GM23338 (cell line): ENCODE measurements at regions not wholly inside any gene's neighbourhood (a gene's known extent, or its start where the extent isn't known, plus 50 kb on each side); places are given as distances from the start of the nearest gene placed in this dataset.

Source experiments
- ATAC-seq: fragments of 200-7000 bp; cut with Tn5 transposase; 3 replicates; pipeline ENCODE4 v1.9.1; 2020
- DNase-seq: peaks from one replicate; pipeline ENCODE4 v3.0.0-alpha.2; 2015; ENCODE audit warnings: low spot score
- H2AFZ ChIP-seq: fragments of 200-600 bp; sonication (generic); 2 replicates; pipeline ENCODE4 v1.8.0; 2016; ENCODE audit warnings: antibody characterized with exemption, mild to moderate bottlenecking, moderate library complexity
- H3F3A ChIP-seq: fragments of 200-600 bp; sonication (generic); replicated peaks from 2 replicates; pipeline ENCODE4 v1.8.0; 2017; ENCODE audit warnings: antibody characterized with exemption, mixed run types, low read depth
- H3K27ac ChIP-seq: fragments of 200-600 bp; sonication (generic); 2 replicates; pipeline ENCODE4 v1.6.1; 2016; ENCODE audit warnings: low read depth
- H3K27me3 ChIP-seq: fragments of 200-600 bp; sonication (generic); 2 replicates; pipeline ENCODE4 v1.8.0; 2016; ENCODE audit warnings: mild to moderate bottlenecking, mixed run types, moderate library complexity; ENCODE audit not compliant: insufficient read depth
- H3K36me3 ChIP-seq: fragments of 200-600 bp; sonication (generic); 2 replicates; pipeline ENCODE4 v1.8.0; 2016; ENCODE audit warnings: mild to moderate bottlenecking; ENCODE audit not compliant: insufficient read depth
- H3K4me1 ChIP-seq: fragments of 200-600 bp; sonication (generic); 2 replicates; pipeline ENCODE4 v1.8.0; 2016; ENCODE audit warnings: mild to moderate bottlenecking, moderate library complexity; ENCODE audit not compliant: insufficient read depth
- H3K4me2 ChIP-seq: fragments of 200-600 bp; sonication (generic); 2 replicates; pipeline ENCODE4 v1.7.1; 2017; ENCODE audit warnings: mixed run types
- H3K4me3 ChIP-seq: fragments of 200-600 bp; sonication (generic); 2 replicates; pipeline ENCODE4 v1.6.1; 2016; ENCODE audit warnings: mixed run types
- H3K79me2 ChIP-seq: fragments of 200-600 bp; sonication (generic); replicated peaks from 2 replicates; pipeline ENCODE4 v1.8.0; 2017; ENCODE audit warnings: mild to moderate bottlenecking; ENCODE audit not compliant: insufficient read depth
- H3K9me2 ChIP-seq: fragments of 200-600 bp; sonication (generic); 2 replicates; pipeline ENCODE4 v1.8.0; 2017; ENCODE audit not compliant: insufficient read depth
- H4K20me1 ChIP-seq: fragments of 200-600 bp; sonication (generic); replicated peaks from 2 replicates; pipeline ENCODE4 v1.8.0; 2017; ENCODE audit warnings: mild to moderate bottlenecking; ENCODE audit not compliant: insufficient read depth
- H3K27ac Mint-ChIP-seq: 2 replicates; pipeline ENCODE4 v1.8.0; 2020; ENCODE audit warnings: inconsistent platforms, mild to moderate bottlenecking, moderate library complexity, mixed read lengths
- H3K27me3 Mint-ChIP-seq: 3 replicates; pipeline ENCODE4 v1.8.0; 2022; ENCODE audit warnings: low read depth, mild to moderate bottlenecking, moderate library complexity, mixed read lengths, inconsistent platforms; ENCODE audit not compliant: insufficient read depth, poor library complexity
- H3K36me3 Mint-ChIP-seq: 3 replicates; pipeline ENCODE4 v1.8.0; 2021; ENCODE audit warnings: low read depth, mild to moderate bottlenecking, inconsistent platforms, moderate library complexity, mixed read lengths
- H3K4me1 Mint-ChIP-seq: 3 replicates; pipeline ENCODE4 v1.8.0; 2020; ENCODE audit warnings: mild to moderate bottlenecking, inconsistent platforms, mixed read lengths
- H3K4me3 Mint-ChIP-seq: 3 replicates; pipeline ENCODE4 v1.8.0; 2021; ENCODE audit warnings: moderate library complexity, mild to moderate bottlenecking, inconsistent platforms, mixed read lengths
- H3K9me3 Mint-ChIP-seq: 3 replicates; pipeline ENCODE4 v1.8.0; 2020; ENCODE audit warnings: moderate library complexity, mild to moderate bottlenecking, inconsistent platforms, mixed read lengths
- CREB1 ChIP-seq: fragments of 250-450 bp; sonication (Bioruptor Pico); IDR thresholded peaks from 2 replicates; pipeline ENCODE4 v1.5.0; 2020; ENCODE audit warnings: low read depth, mild to moderate bottlenecking, moderate library complexity
- EZH2 ChIP-seq: fragments of 200-600 bp; sonication (generic); IDR thresholded peaks from one replicate; pipeline ENCODE4 v1.8.0; 2017; ENCODE audit warnings: antibody characterized with exemption, mild to moderate bottlenecking, low read depth; ENCODE audit not compliant: unreplicated experiment
- EZH2phosphoT487 ChIP-seq: fragments of 200-600 bp; sonication (generic); IDR thresholded peaks from one replicate; pipeline ENCODE4 v1.8.1; 2018; ENCODE audit warnings: antibody characterized with exemption; ENCODE audit not compliant: unreplicated experiment
- JUNB ChIP-seq: IDR thresholded peaks from one replicate; pipeline ENCODE4 v1.6.1; 2016; ENCODE audit warnings: antibody characterized with exemption; ENCODE audit not compliant: unreplicated experiment
- NANOG ChIP-seq: IDR thresholded peaks from 2 replicates; pipeline ENCODE4 v1.6.1; 2016; ENCODE audit warnings: antibody characterized with exemption, borderline replicate concordance
- POLR2AphosphoS5 ChIP-seq: IDR thresholded peaks from 2 replicates; pipeline ENCODE4 v1.6.1; 2016; ENCODE audit warnings: antibody characterized with exemption, low read depth
- STAT1 ChIP-seq: IDR thresholded peaks from one replicate; pipeline ENCODE4 v1.6.1; 2016; ENCODE audit warnings: antibody characterized with exemption; ENCODE audit not compliant: unreplicated experiment
- ZNF114 ChIP-seq: fragments of 250-450 bp; sonication (Bioruptor Pico); IDR thresholded peaks from 2 replicates; pipeline ENCODE4 v1.5.0; 2020; ENCODE audit warnings: mild to moderate bottlenecking, moderate library complexity
- ZNF331 ChIP-seq: fragments of 250-450 bp; sonication (Bioruptor Pico); IDR thresholded peaks from 2 replicates; pipeline ENCODE4 v1.5.0; 2020; ENCODE audit warnings: low read depth, mild to moderate bottlenecking, moderate library complexity
- TF ChIP-seq, protein P1 (sequence below): IDR thresholded peaks from 2 replicates; pipeline ENCODE4 v1.6.1; 2016; ENCODE audit warnings: antibody characterized with exemption
- TF ChIP-seq, protein P2 (sequence below): IDR thresholded peaks from one replicate; pipeline ENCODE4 v1.6.1; 2018; ENCODE audit warnings: antibody characterized with exemption; ENCODE audit not compliant: unreplicated experiment
- TF ChIP-seq, protein P3 (sequence below): fragments of 250-450 bp; sonication (Bioruptor Pico); IDR thresholded peaks from 2 replicates; pipeline ENCODE4 v1.5.0; 2020; ENCODE audit warnings: mild to moderate bottlenecking, moderate library complexity
- TF ChIP-seq, protein P4 (sequence below), 2 experiments: fragments of 200-600 bp in 1 of 2; sonication (generic) in 1 of 2; conservative IDR thresholded peaks; 2 replicates each; pipeline versions ENCODE4 v1.5.1 to v1.6.1; 2016 to 2017; ENCODE audit warnings: antibody characterized with exemption in 2 of 2, low read depth in 2 of 2, mild to moderate bottlenecking in 2 of 2, moderate library complexity in 1 of 2

DNA sequence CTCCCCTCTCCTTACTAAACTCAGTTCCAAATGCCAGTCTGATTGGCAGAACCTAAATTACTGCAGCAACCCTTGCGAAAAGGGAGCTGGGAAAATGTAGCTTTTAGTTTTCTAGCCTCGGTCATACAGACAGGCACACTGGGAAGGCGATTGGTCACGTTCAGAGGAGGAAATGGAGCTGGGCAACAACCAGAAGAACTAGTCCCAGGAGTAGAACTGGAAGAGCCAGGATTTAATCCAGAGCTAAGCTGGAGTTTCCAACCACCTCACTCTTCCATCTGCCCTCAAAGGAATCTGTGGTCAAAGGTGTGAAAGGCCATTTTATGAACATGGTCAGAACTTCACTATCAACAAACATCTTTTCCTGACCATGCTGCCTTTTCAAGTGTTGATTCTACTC lies 155.7 kb upstream of the ARHGAP20 start:
- H3K4me3 Mint-ChIP-seq = no peak overlapping the region
- H3K4me1 ChIP-seq = no peaks in the 10 kb centered on the region
- H3K9me3 Mint-ChIP-seq = no peaks in the 10 kb centered on the region
- no peaks in the 10 kb centered on the region for H3K27me3 ChIP-seq
- H3K4me2 ChIP-seq = no peak overlapping the region
- DNase-seq (no peak), ATAC-seq (no peak)
- no peak overlapping the region for H3K27ac ChIP-seq
- no peak overlapping the region for H2AFZ ChIP-seq
- H3K27me3 Mint-ChIP-seq = peaks cover 5% of the 10 kb centered on the region
- H3K4me3 ChIP-seq = no peak overlapping the region
- H4K20me1 ChIP-seq = no peaks in the 10 kb centered on the region
- H3K9me2 ChIP-seq = 0 out of 2 replicates have a peak, but pooled peaks cover 4% of the 10 kb centered on the region
- no peaks in the 10 kb centered on the region for H3F3A ChIP-seq
- H3K36me3 ChIP-seq = no peaks in the 10 kb centered on the region
- TF ChIP-seq EZH2 (no peak), STAT1 (no peak), ZNF331 (CRISPR knock-in tag) (no peak), CREB1 (CRISPR knock-in tag) (no peak), NANOG (no peak), EZH2phosphoT487 (no peak), JUNB (no peak), POLR2AphosphoS5 (no peak), ZNF114 (CRISPR knock-in tag) (no peak)
- TF ChIP-seq, protein P1, sequence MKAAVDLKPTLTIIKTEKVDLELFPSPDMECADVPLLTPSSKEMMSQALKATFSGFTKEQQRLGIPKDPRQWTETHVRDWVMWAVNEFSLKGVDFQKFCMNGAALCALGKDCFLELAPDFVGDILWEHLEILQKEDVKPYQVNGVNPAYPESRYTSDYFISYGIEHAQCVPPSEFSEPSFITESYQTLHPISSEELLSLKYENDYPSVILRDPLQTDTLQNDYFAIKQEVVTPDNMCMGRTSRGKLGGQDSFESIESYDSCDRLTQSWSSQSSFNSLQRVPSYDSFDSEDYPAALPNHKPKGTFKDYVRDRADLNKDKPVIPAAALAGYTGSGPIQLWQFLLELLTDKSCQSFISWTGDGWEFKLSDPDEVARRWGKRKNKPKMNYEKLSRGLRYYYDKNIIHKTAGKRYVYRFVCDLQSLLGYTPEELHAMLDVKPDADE = no peak
- TF ChIP-seq, protein P2, sequence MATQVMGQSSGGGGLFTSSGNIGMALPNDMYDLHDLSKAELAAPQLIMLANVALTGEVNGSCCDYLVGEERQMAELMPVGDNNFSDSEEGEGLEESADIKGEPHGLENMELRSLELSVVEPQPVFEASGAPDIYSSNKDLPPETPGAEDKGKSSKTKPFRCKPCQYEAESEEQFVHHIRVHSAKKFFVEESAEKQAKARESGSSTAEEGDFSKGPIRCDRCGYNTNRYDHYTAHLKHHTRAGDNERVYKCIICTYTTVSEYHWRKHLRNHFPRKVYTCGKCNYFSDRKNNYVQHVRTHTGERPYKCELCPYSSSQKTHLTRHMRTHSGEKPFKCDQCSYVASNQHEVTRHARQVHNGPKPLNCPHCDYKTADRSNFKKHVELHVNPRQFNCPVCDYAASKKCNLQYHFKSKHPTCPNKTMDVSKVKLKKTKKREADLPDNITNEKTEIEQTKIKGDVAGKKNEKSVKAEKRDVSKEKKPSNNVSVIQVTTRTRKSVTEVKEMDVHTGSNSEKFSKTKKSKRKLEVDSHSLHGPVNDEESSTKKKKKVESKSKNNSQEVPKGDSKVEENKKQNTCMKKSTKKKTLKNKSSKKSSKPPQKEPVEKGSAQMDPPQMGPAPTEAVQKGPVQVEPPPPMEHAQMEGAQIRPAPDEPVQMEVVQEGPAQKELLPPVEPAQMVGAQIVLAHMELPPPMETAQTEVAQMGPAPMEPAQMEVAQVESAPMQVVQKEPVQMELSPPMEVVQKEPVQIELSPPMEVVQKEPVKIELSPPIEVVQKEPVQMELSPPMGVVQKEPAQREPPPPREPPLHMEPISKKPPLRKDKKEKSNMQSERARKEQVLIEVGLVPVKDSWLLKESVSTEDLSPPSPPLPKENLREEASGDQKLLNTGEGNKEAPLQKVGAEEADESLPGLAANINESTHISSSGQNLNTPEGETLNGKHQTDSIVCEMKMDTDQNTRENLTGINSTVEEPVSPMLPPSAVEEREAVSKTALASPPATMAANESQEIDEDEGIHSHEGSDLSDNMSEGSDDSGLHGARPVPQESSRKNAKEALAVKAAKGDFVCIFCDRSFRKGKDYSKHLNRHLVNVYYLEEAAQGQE = no peak
- TF ChIP-seq, protein P3, sequence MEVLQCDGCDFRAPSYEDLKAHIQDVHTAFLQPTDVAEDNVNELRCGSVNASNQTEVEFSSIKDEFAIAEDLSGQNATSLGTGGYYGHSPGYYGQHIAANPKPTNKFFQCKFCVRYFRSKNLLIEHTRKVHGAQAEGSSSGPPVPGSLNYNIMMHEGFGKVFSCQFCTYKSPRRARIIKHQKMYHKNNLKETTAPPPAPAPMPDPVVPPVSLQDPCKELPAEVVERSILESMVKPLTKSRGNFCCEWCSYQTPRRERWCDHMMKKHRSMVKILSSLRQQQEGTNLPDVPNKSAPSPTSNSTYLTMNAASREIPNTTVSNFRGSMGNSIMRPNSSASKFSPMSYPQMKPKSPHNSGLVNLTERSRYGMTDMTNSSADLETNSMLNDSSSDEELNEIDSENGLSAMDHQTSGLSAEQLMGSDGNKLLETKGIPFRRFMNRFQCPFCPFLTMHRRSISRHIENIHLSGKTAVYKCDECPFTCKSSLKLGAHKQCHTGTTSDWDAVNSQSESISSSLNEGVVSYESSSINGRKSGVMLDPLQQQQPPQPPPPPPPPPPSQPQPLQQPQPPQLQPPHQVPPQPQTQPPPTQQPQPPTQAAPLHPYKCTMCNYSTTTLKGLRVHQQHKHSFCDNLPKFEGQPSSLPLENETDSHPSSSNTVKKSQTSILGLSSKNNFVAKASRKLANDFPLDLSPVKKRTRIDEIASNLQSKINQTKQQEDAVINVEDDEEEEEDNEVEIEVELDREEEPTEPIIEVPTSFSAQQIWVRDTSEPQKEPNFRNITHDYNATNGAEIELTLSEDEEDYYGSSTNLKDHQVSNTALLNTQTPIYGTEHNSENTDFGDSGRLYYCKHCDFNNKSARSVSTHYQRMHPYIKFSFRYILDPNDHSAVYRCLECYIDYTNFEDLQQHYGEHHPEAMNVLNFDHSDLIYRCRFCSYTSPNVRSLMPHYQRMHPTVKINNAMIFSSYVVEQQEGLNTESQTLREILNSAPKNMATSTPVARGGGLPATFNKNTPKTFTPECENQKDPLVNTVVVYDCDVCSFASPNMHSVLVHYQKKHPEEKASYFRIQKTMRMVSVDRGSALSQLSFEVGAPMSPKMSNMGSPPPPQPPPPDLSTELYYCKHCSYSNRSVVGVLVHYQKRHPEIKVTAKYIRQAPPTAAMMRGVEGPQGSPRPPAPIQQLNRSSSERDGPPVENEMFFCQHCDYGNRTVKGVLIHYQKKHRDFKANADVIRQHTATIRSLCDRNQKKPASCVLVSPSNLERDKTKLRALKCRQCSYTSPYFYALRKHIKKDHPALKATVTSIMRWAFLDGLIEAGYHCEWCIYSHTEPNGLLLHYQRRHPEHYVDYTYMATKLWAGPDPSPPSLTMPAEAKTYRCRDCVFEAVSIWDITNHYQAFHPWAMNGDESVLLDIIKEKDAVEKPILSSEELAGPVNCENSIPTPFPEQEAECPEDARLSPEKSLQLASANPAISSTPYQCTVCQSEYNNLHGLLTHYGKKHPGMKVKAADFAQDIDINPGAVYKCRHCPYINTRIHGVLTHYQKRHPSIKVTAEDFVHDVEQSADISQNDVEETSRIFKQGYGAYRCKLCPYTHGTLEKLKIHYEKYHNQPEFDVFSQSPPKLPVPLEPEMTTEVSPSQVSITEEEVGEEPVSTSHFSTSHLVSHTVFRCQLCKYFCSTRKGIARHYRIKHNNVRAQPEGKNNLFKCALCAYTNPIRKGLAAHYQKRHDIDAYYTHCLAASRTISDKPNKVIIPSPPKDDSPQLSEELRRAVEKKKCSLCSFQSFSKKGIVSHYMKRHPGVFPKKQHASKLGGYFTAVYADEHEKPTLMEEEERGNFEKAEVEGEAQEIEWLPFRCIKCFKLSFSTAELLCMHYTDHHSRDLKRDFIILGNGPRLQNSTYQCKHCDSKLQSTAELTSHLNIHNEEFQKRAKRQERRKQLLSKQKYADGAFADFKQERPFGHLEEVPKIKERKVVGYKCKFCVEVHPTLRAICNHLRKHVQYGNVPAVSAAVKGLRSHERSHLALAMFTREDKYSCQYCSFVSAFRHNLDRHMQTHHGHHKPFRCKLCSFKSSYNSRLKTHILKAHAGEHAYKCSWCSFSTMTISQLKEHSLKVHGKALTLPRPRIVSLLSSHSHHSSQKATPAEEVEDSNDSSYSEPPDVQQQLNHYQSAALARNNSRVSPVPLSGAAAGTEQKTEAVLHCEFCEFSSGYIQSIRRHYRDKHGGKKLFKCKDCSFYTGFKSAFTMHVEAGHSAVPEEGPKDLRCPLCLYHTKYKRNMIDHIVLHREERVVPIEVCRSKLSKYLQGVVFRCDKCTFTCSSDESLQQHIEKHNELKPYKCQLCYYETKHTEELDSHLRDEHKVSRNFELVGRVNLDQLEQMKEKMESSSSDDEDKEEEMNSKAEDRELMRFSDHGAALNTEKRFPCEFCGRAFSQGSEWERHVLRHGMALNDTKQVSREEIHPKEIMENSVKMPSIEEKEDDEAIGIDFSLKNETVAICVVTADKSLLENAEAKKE = no peak
- TF ChIP-seq, protein P4, sequence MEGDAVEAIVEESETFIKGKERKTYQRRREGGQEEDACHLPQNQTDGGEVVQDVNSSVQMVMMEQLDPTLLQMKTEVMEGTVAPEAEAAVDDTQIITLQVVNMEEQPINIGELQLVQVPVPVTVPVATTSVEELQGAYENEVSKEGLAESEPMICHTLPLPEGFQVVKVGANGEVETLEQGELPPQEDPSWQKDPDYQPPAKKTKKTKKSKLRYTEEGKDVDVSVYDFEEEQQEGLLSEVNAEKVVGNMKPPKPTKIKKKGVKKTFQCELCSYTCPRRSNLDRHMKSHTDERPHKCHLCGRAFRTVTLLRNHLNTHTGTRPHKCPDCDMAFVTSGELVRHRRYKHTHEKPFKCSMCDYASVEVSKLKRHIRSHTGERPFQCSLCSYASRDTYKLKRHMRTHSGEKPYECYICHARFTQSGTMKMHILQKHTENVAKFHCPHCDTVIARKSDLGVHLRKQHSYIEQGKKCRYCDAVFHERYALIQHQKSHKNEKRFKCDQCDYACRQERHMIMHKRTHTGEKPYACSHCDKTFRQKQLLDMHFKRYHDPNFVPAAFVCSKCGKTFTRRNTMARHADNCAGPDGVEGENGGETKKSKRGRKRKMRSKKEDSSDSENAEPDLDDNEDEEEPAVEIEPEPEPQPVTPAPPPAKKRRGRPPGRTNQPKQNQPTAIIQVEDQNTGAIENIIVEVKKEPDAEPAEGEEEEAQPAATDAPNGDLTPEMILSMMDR (conservative IDR thresholded peaks at IDR 0.05; ENCODE audit: low read depth in 2 of 2) = no peak
- no peak overlapping the region for H3K27ac Mint-ChIP-seq
- no peaks in the 10 kb centered on the region for H3K79me2 ChIP-seq
- peaks cover 7% of the 10 kb centered on the region; the same call in 1 of the 3 replicates for H3K4me1 Mint-ChIP-seq
- no peaks in the 10 kb centered on the region for H3K36me3 Mint-ChIP-seq
